ENCODE measurements at regions not wholly inside any gene's neighbourhood (a gene's known extent, or its start where the extent isn't known, plus 50 kb on each side); places are given as distances from the start of the nearest gene placed in this dataset.

DNA sequence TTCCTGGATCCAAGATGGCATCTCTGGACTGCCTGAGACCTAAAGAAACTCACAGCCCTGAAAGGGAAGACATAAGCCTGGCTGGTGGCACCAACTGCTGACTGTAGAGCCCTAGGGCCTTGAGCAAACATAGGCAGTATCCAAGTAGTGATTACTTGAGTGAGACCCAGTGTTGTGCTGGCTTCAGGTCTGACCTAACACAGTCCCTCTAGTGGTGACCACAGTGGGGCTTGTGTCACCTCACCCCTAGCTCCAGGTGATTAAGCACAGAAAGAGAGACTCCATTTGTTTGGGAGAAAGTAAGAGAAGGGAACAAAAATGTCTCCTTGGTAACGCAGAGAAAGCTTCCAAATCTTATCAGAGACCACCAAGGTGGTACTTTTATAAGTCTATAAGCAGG is 496.3 kb upstream of the HTR2C start:
- Histone ChIP-seq H3K4me2 (ENCODE audit: low read depth, low read length, poor library complexity, severe bottlenecking) (no peak overlapping the region), H3K27ac (ENCODE audit: low read depth, low read length) (no peak overlapping the region), H3K36me3 (ENCODE audit: low read length) (no peaks in the 10 kb centered on the region), H4K20me1 (ENCODE audit: low read depth, low read length) (no peaks in the 10 kb centered on the region), H3F3A (ENCODE audit: insufficient read depth) (no peaks in the 10 kb centered on the region), H2AFZ (ENCODE audit: low read depth, low read length, severe bottlenecking) (no peak overlapping the region), H3K79me2 (ENCODE audit: insufficient read depth, low read length) (no peaks in the 10 kb centered on the region), H3K9me3 (ENCODE audit: insufficient read depth, low read length) (no peaks in the 10 kb centered on the region), H3K9ac (ENCODE audit: low read length) (no peak overlapping the region), H3K9me2 (replicated peaks; ENCODE audit: insufficient read depth, low read length) (no peaks in the 10 kb centered on the region), H3K27me3 (ENCODE audit: low read length) (no peaks in the 10 kb centered on the region), H3K4me3 (ENCODE audit: insufficient read depth, low read length, poor library complexity, severe bottlenecking) (no peak overlapping the region)
- TF ChIP-seq, protein P1, sequence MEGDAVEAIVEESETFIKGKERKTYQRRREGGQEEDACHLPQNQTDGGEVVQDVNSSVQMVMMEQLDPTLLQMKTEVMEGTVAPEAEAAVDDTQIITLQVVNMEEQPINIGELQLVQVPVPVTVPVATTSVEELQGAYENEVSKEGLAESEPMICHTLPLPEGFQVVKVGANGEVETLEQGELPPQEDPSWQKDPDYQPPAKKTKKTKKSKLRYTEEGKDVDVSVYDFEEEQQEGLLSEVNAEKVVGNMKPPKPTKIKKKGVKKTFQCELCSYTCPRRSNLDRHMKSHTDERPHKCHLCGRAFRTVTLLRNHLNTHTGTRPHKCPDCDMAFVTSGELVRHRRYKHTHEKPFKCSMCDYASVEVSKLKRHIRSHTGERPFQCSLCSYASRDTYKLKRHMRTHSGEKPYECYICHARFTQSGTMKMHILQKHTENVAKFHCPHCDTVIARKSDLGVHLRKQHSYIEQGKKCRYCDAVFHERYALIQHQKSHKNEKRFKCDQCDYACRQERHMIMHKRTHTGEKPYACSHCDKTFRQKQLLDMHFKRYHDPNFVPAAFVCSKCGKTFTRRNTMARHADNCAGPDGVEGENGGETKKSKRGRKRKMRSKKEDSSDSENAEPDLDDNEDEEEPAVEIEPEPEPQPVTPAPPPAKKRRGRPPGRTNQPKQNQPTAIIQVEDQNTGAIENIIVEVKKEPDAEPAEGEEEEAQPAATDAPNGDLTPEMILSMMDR (IDR thresholded peaks at IDR 0.05; ENCODE audit: insufficient read depth, low read length, poor library complexity, severe bottlenecking) = no peak
- TF ChIP-seq EZH2phosphoT487 (conservative IDR thresholded peaks at IDR 0.05; ENCODE audit: low read length) = no peak

DNA sequence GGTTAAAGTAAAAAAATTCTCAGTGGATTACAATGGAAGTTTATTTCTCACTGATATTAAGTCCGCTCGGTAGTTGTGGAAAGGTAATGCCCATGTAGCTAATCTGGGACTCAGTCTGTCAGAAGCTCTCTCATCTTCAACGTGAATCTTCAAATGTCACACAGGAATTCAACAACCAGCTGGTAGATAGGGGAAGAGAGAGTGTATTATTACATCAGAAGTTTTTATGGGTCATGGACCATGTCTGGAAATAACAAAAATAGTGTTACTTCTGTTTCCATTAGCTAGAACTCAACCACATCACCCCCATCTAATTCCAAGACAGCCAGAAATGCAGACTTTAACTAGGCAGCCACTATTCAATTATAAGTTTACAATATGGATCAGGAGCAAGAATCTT is 506.1 kb upstream of the HTR2C start:
- Histone ChIP-seq H3K79me2 (ENCODE audit: insufficient read depth, low read length) (no peaks in the 10 kb centered on the region), H3K4me2 (ENCODE audit: low read depth, low read length, poor library complexity, severe bottlenecking) (no peak overlapping the region), H3K27me3 (ENCODE audit: low read length) (no peaks in the 10 kb centered on the region), H3F3A (ENCODE audit: insufficient read depth) (no peaks in the 10 kb centered on the region), H3K9me2 (replicated peaks; ENCODE audit: insufficient read depth, low read length) (no peaks in the 10 kb centered on the region), H4K20me1 (ENCODE audit: low read depth, low read length) (no peaks in the 10 kb centered on the region), H3K9me3 (ENCODE audit: insufficient read depth, low read length) (no peaks in the 10 kb centered on the region), H3K4me3 (ENCODE audit: insufficient read depth, low read length, poor library complexity, severe bottlenecking) (no peak overlapping the region), H3K9ac (ENCODE audit: low read length) (no peak overlapping the region), H3K27ac (ENCODE audit: low read depth, low read length) (no peak overlapping the region), H3K36me3 (ENCODE audit: low read length) (no peaks in the 10 kb centered on the region), H2AFZ (ENCODE audit: low read depth, low read length, severe bottlenecking) (no peak overlapping the region)
- TF ChIP-seq, protein P1 (IDR thresholded peaks at IDR 0.05; ENCODE audit: insufficient read depth, low read length, poor library complexity, severe bottlenecking) = no peak
- TF ChIP-seq EZH2phosphoT487 (conservative IDR thresholded peaks at IDR 0.05; ENCODE audit: low read length) = no peak

DNA sequence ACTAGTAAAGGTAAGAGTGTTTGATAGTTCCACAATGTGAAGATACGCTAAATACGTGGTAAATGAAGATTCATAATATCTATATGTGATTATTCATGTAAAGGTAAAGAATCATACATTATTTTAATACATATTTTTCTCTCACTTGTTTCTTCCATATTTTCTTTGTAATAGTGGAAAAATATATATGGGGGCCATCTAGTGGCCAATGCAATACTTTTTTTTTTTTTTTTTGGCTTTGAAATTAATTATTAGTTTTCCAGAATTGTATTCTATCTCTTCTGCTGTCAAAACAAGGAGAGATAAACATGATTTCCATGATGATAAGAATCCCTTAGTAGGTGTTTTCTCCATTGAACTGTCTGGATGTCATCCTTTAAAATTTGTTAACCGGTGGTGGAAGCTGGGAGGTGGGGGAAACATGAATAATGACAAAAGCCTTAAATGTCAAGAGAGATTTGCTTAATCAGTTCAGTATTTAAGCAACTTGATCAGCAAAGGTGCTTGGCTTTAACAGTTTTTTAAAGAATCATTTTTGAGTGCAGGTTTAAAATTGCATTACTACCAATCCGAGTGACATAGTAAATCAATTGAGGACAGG is 508.7 kb upstream of the HTR2C start:
- Histone ChIP-seq H3K9me2 (replicated peaks; ENCODE audit: insufficient read depth, low read length) (no peaks in the 10 kb centered on the region), H3K36me3 (ENCODE audit: low read length) (no peaks in the 10 kb centered on the region), H3K4me3 (ENCODE audit: insufficient read depth, low read length, poor library complexity, severe bottlenecking) (no peak overlapping the region), H3K9me3 (ENCODE audit: insufficient read depth, low read length) (no peaks in the 10 kb centered on the region), H3K79me2 (ENCODE audit: insufficient read depth, low read length) (no peaks in the 10 kb centered on the region), H4K20me1 (ENCODE audit: low read depth, low read length) (no peaks in the 10 kb centered on the region), H3F3A (ENCODE audit: insufficient read depth) (no peaks in the 10 kb centered on the region), H3K27ac (ENCODE audit: low read depth, low read length) (no peak overlapping the region), H3K9ac (ENCODE audit: low read length) (no peak overlapping the region), H3K27me3 (ENCODE audit: low read length) (no peaks in the 10 kb centered on the region), H2AFZ (ENCODE audit: low read depth, low read length, severe bottlenecking) (no peak overlapping the region), H3K4me2 (ENCODE audit: low read depth, low read length, poor library complexity, severe bottlenecking) (no peak overlapping the region)
- TF ChIP-seq EZH2phosphoT487 (conservative IDR thresholded peaks at IDR 0.05; ENCODE audit: low read length) = no peak
- TF ChIP-seq, protein P1 (IDR thresholded peaks at IDR 0.05; ENCODE audit: insufficient read depth, low read length, poor library complexity, severe bottlenecking) = peak; percentile 15
